ENCODE measurements at regions not wholly inside any gene's neighbourhood (a gene's known extent, or its start where the extent isn't known, plus 50 kb on each side); places are given as distances from the start of the nearest gene placed in this dataset.

DNA sequence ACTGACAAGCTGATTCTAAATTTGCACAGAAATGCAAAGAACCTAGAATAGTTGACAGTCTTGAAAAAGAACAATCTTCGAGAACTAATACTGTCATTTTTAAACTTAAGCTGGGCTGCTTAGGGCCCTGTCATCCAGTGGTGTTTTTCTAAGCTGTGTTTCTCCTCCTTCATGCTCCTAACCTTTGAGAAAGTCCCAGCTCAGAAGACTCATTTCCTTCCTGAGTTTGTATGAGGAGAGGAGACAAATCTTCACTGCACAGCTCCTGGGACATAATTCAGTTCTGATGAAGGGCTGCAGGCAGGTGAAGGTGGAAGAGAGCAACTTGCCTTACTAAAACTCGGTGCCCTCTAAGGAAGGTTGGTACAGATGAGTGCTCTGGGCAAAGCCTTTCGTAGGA is 109.5 kb upstream of the ANKRD55 start:
- Histone ChIP-seq H3K4me3 (ENCODE audit: low read depth in 1 of 2, low read length in 1 of 2) (no peak overlapping the region), H3K27ac (no peak overlapping the region), H3K36me3 (no peaks in the 10 kb centered on the region), H3K9me3 (no peaks in the 10 kb centered on the region), H3K27me3 (no peaks in the 10 kb centered on the region), H3K4me1 (ENCODE audit: control insufficient read depth in 1 of 2, insufficient read depth in 1 of 2, low read depth in 1 of 2, low read length in 1 of 2) (no peaks in the 10 kb centered on the region)
- TF ChIP-seq, protein P1, sequence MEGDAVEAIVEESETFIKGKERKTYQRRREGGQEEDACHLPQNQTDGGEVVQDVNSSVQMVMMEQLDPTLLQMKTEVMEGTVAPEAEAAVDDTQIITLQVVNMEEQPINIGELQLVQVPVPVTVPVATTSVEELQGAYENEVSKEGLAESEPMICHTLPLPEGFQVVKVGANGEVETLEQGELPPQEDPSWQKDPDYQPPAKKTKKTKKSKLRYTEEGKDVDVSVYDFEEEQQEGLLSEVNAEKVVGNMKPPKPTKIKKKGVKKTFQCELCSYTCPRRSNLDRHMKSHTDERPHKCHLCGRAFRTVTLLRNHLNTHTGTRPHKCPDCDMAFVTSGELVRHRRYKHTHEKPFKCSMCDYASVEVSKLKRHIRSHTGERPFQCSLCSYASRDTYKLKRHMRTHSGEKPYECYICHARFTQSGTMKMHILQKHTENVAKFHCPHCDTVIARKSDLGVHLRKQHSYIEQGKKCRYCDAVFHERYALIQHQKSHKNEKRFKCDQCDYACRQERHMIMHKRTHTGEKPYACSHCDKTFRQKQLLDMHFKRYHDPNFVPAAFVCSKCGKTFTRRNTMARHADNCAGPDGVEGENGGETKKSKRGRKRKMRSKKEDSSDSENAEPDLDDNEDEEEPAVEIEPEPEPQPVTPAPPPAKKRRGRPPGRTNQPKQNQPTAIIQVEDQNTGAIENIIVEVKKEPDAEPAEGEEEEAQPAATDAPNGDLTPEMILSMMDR (IDR thresholded peaks at IDR 0.05): no peak

GRCh38 chr5:56340196-56340980 is 107.3 kb upstream of the ANKRD55 start:
- H3K4me1 ChIP-seq (ENCODE audit: control insufficient read depth in 1 of 2, insufficient read depth in 1 of 2, low read depth in 1 of 2, low read length in 1 of 2): no peaks in the 10 kb centered on the region
- no peaks in the 10 kb centered on the region for H3K27me3 ChIP-seq
- no peaks in the 10 kb centered on the region for H3K9me3 ChIP-seq
- no peak overlapping the region for H3K27ac ChIP-seq
- H3K4me3 ChIP-seq (ENCODE audit: low read depth in 1 of 2, low read length in 1 of 2): no peak overlapping the region
- H3K36me3 ChIP-seq: no peaks in the 10 kb centered on the region
- TF ChIP-seq, protein P1 (IDR thresholded peaks at IDR 0.05): no peak

DNA sequence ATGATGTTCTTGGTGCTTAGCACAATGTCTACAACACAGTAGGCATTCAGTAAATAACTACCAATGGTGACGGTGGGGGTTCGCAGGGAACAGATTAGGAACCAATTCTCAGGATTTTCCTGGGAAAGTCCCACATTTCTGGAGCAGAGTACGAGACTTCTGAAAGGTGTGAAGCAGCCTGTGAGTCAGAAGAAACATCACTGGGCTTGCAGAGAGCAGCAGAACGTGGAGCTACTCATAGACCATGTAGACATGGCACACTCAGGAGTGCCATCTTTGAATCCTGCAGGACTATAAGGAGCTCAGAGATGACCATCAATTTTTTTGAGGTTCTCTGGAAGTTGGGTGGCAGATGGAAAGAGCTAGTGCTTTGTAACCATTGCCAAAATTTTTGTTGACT is 106.6 kb upstream of the ANKRD55 start:
- TF ChIP-seq, protein P1 (IDR thresholded peaks at IDR 0.05): no peak
- Histone ChIP-seq H3K36me3 (no peaks in the 10 kb centered on the region), H3K9me3 (no peaks in the 10 kb centered on the region), H3K27me3 (no peaks in the 10 kb centered on the region), H3K4me3 (ENCODE audit: low read depth in 1 of 2, low read length in 1 of 2) (no peak overlapping the region), H3K27ac (no peak overlapping the region), H3K4me1 (ENCODE audit: control insufficient read depth in 1 of 2, insufficient read depth in 1 of 2, low read depth in 1 of 2, low read length in 1 of 2) (no peaks in the 10 kb centered on the region)

- no peak overlapping the region for H3K27ac ChIP-seq
These were observed 104.7 kb upstream of the ANKRD55 start for GRCh38 chr5:56337715-56338319.

GRCh38 chr5:56335212-56335611 is 102.1 kb upstream of the ANKRD55 start:
- H3K4me3 ChIP-seq (ENCODE audit: low read depth in 1 of 2, low read length in 1 of 2): no peak overlapping the region
- H3K27ac ChIP-seq: no peak overlapping the region
- no peaks in the 10 kb centered on the region for H3K36me3 ChIP-seq
- no peaks in the 10 kb centered on the region for H3K27me3 ChIP-seq
- TF ChIP-seq, protein P1 (IDR thresholded peaks at IDR 0.05): no peak
- H3K9me3 ChIP-seq: no peaks in the 10 kb centered on the region
- no peaks in the 10 kb centered on the region for H3K4me1 ChIP-seq (ENCODE audit: control insufficient read depth in 1 of 2, insufficient read depth in 1 of 2, low read depth in 1 of 2, low read length in 1 of 2)

More at GRCh38 chr5:56337715-56338319, 104.7 kb upstream of the ANKRD55 start:
- no peaks in the 10 kb centered on the region for H3K27me3 ChIP-seq
- H3K9me3 ChIP-seq: no peaks in the 10 kb centered on the region
- TF ChIP-seq, protein P1 (IDR thresholded peaks at IDR 0.05): no peak
- H3K4me1 ChIP-seq (ENCODE audit: control insufficient read depth in 1 of 2, insufficient read depth in 1 of 2, low read depth in 1 of 2, low read length in 1 of 2): no peaks in the 10 kb centered on the region
- H3K36me3 ChIP-seq: no peaks in the 10 kb centered on the region
- no peak overlapping the region for H3K4me3 ChIP-seq (ENCODE audit: low read depth in 1 of 2, low read length in 1 of 2)

Measured in neutrophil (primary cell).